NCI-H226 (cell line): ENCODE measurements at regions not wholly inside any gene's neighbourhood (a gene's known extent, or its start where the extent isn't known, plus 50 kb on each side); places are given as distances from the start of the nearest gene placed in this dataset.

ENCODE experiments used
- DNase-seq: peaks from one replicate; pipeline ENCODE4 v3.0.0-alpha.2; 2015

GRCh38 chr2:41943159-41943558, 104.7 kb upstream of the PKDCC start:
- DNase-seq: no peak

GRCh38 chr2:41944220-41944880, 103.5 kb upstream of the PKDCC start:
- DNase-seq: no peak

- DNase-seq: no peak
These were observed 100.0 kb upstream of the PKDCC start for GRCh38 chr2:41947701-41948396.

- no peak for DNase-seq
These were observed 99.4 kb upstream of the PKDCC start for GRCh38 chr2:41948397-41948763.

GRCh38 chr2:41949091-41949882, 98.5 kb upstream of the PKDCC start:
- DNase-seq: no peak

GRCh38 chr2:41949883-41950665, 97.7 kb upstream of the PKDCC start:
- DNase-seq: no peak

GRCh38 chr2:41950666-41950960, 97.2 kb upstream of the PKDCC start:
- DNase-seq: no peak

GRCh38 chr2:41954304-41955291, 93.2 kb upstream of the PKDCC start:
- DNase-seq: no peak

- DNase-seq: no peak
These were observed 92.3 kb upstream of the PKDCC start for GRCh38 chr2:41955316-41956043.

- DNase-seq: no peak
These were observed 90.4 kb upstream of the PKDCC start for GRCh38 chr2:41957431-41957830.

GRCh38 chr2:41958251-41958650, 89.6 kb upstream of the PKDCC start:
- no peak for DNase-seq

- DNase-seq: no peak
These were observed 89.0 kb upstream of the PKDCC start for GRCh38 chr2:41958775-41959174.

GRCh38 chr2:41959760-41960159, 88.1 kb upstream of the PKDCC start:
- no peak for DNase-seq

GRCh38 chr2:41962922-41963622, 84.7 kb upstream of the PKDCC start:
- DNase-seq: no peak

GRCh38 chr2:41963661-41964525, 83.9 kb upstream of the PKDCC start:
- DNase-seq: no peak

GRCh38 chr2:41965173-41965908, 82.5 kb upstream of the PKDCC start:
- no peak for DNase-seq

GRCh38 chr2:41965909-41966295, 81.9 kb upstream of the PKDCC start:
- peak; percentile 9 for DNase-seq

- peak; percentile 17 for DNase-seq
These were observed 81.4 kb upstream of the PKDCC start for GRCh38 chr2:41966431-41966893.

GRCh38 chr2:41966920-41967319, 80.9 kb upstream of the PKDCC start:
- DNase-seq: no peak
